ENCODE measurements at regions not wholly inside any gene's neighbourhood (a gene's known extent, or its start where the extent isn't known, plus 50 kb on each side); places are given as distances from the start of the nearest gene placed in this dataset.
A peak's percentile ranks its signal among the peaks of the same experiment; 100 is the strongest.

- Histone ChIP-seq H3K9me3 (no peaks in the 10 kb centered on the region), H3K36me3 (no peaks in the 10 kb centered on the region), H3K4me1 (no peaks in the 10 kb centered on the region), H3K4me3 (no peak overlapping the region), H3K27ac (no peak overlapping the region), H3K27me3 (no peaks in the 10 kb centered on the region)
- DNase-seq = peak in 1 of 2 donors; percentile 10
- no peak for ATAC-seq (ENCODE audit: low FRiP score in 2 of 2)
- WGBS, 2 donors = 90 to 96% methylated on average over 4 to 5 of the region's 5 CpGs
- TF ChIP-seq CTCF (IDR thresholded peaks at IDR 0.05) (no peak), POLR2A (IDR thresholded peaks at IDR 0.05) (no peak), EP300 (IDR thresholded peaks at IDR 0.05) (no peak)
Observed at GRCh38 chr11:92313784-92314183, 89.2 kb downstream of the FAT3 start.

- ATAC-seq (ENCODE audit: low FRiP score in 2 of 2) (no peak), DNase-seq (no peak)
- H3K27ac ChIP-seq = no peak overlapping the region
- 11 to 33% methylated on average over 1 of the region's 1 CpG for WGBS, 2 donors
- H3K4me1 ChIP-seq = no peaks in the 10 kb centered on the region
- TF ChIP-seq POLR2A (IDR thresholded peaks at IDR 0.05) = no peak
- TF ChIP-seq POLR2AphosphoS5 (IDR thresholded peaks at IDR 0.05) = no peak
- no peak for TF ChIP-seq CTCF (IDR thresholded peaks at IDR 0.05)
- TF ChIP-seq EP300 (IDR thresholded peaks at IDR 0.05) = no peak
- no peaks in the 10 kb centered on the region for H3K36me3 ChIP-seq
- H3K27me3 ChIP-seq = no peaks in the 10 kb centered on the region
- H3K4me3 ChIP-seq = no peak overlapping the region
- no peaks in the 10 kb centered on the region for H3K9me3 ChIP-seq
Observed at GRCh38 chr11:92314499-92314898, 89.9 kb downstream of the FAT3 start.

- H3K27ac ChIP-seq = no peak overlapping the region
- DNase-seq = no peak
- TF ChIP-seq POLR2A (IDR thresholded peaks at IDR 0.05) = no peak
Observed at GRCh38 chr11:92316106-92316809, 91.6 kb downstream of the FAT3 start.

GRCh38 chr11:92317222-92317621 lies 92.6 kb downstream of the FAT3 start:
- Histone ChIP-seq H3K36me3 (no peaks in the 10 kb centered on the region), H3K27me3 (no peaks in the 10 kb centered on the region), H3K4me1 (no peaks in the 10 kb centered on the region), H3K9me3 (no peaks in the 10 kb centered on the region), H3K4me3 (no peak overlapping the region), H3K27ac (no peak overlapping the region)
- DNase-seq (no peak), ATAC-seq (ENCODE audit: low FRiP score in 2 of 2) (no peak)
- TF ChIP-seq POLR2A (IDR thresholded peaks at IDR 0.05) = no peak
- TF ChIP-seq CTCF (IDR thresholded peaks at IDR 0.05) = no peak
- TF ChIP-seq EP300 (IDR thresholded peaks at IDR 0.05) = no peak
- no peak for TF ChIP-seq POLR2AphosphoS5 (IDR thresholded peaks at IDR 0.05)

More at GRCh38 chr11:92316106-92316809, 91.6 kb downstream of the FAT3 start:
- H3K9me3 ChIP-seq = no peaks in the 10 kb centered on the region
- no peaks in the 10 kb centered on the region for H3K27me3 ChIP-seq
- no peak for ATAC-seq (ENCODE audit: low FRiP score in 2 of 2)
- H3K36me3 ChIP-seq = no peaks in the 10 kb centered on the region
- no peaks in the 10 kb centered on the region for H3K4me1 ChIP-seq
- H3K4me3 ChIP-seq = no peak overlapping the region
- WGBS, 2 donors = 81 to 83% methylated on average over 4 of the region's 4 CpGs

- WGBS, 2 donors = 41% methylated on average over 2 of the region's 2 CpGs
- H3K9me3 ChIP-seq = no peaks in the 10 kb centered on the region
- H3K4me1 ChIP-seq = no peaks in the 10 kb centered on the region
- ATAC-seq (ENCODE audit: low FRiP score in 2 of 2) (no peak), DNase-seq (no peak)
- no peak overlapping the region for H3K27ac ChIP-seq
- no peak overlapping the region for H3K4me3 ChIP-seq
- no peaks in the 10 kb centered on the region for H3K36me3 ChIP-seq
- TF ChIP-seq EP300 (IDR thresholded peaks at IDR 0.05) (no peak), CTCF (IDR thresholded peaks at IDR 0.05) (no peak), POLR2AphosphoS5 (IDR thresholded peaks at IDR 0.05) (no peak), POLR2A (IDR thresholded peaks at IDR 0.05) (no peak)
- no peaks in the 10 kb centered on the region for H3K27me3 ChIP-seq
Observed at GRCh38 chr11:92317721-92318120, 93.1 kb downstream of the FAT3 start.

Data from upper lobe of left lung (tissue), 6 donors.